GM12878 (cell line): ENCODE measurements at regions not wholly inside any gene's neighbourhood (a gene's known extent, or its start where the extent isn't known, plus 50 kb on each side); places are given as distances from the start of the nearest gene placed in this dataset.

Experiments
- ATAC-seq: fragments of 200-7000 bp; cut with Tn5 transposase; 3 replicates; pipeline ENCODE4 v1.9.1; 2020; ENCODE audit warnings: mild to moderate bottlenecking, moderate library complexity
- BruUV-seq: library from RNA; stranded (reverse); fragments of 400-500 nt; replicated peaks from 2 replicates; lab custom pipeline; 2021; lab: Mats Ljungman, UMichigan
- CTCF ChIA-PET: fragments of 300-600 bp; sonication (Branson Sonifier 250); formaldehyde crosslinking; extraction: SDS; loops from one replicate; lab custom pipeline; 2021; ENCODE audit warnings: inconsistent platforms; lab: Yijun Ruan, JAX
- POLR2A ChIA-PET: fragments of 350-600 bp; formaldehyde crosslinking; extraction: SDS; loops from one replicate; lab custom pipeline; 2021; ENCODE audit warnings: inconsistent platforms; lab: Charles Lee
- RAD21 ChIA-PET: fragments of 300-600 bp; sonication (Branson Sonifier 250); formaldehyde crosslinking; loops from one replicate; lab custom pipeline; 2023; ENCODE audit warnings: antibody characterized with exemption; ENCODE audit not compliant: unreplicated experiment; lab: Charles Lee
- SMC1A ChIA-PET: fragments of 300-600 bp; sonication (Branson Sonifier 250); formaldehyde crosslinking; loops from one replicate; lab custom pipeline; 2023; ENCODE audit not compliant: unreplicated experiment, uncharacterized antibody; lab: Charles Lee
- DNase-seq: peaks from one replicate; pipeline ENCODE4 v3.0.0-alpha.2; 2011; ENCODE audit warnings: low read depth, low spot score
- FAIRE-seq: peaks from 3 replicates; lab custom pipeline; 2011; peaks lifted over from hg19 to GRCh38; lab: Jason Lieb, UNC
- H2AFZ ChIP-seq: 2 replicates; pipeline ENCODE4 v1.6.0; 2011; ENCODE audit warnings: low read depth, low read length, control low read depth; ENCODE audit not compliant: control insufficient read depth
- H3K27ac ChIP-seq: 2 replicates; pipeline ENCODE4 v1.5.1; 2011; ENCODE audit warnings: control low read depth; ENCODE audit not compliant: control insufficient read depth, insufficient read depth
- H3K27me3 ChIP-seq, 2 experiments: replicated peaks in 1 of 2; 2 replicates each; pipeline versions ENCODE4 v1.6.0 to v1.6.1; 2011; ENCODE audit warnings: low read length in 1 of 2; ENCODE audit not compliant: control insufficient read depth in 2 of 2, insufficient read depth in 2 of 2
- H3K36me3 ChIP-seq, 2 experiments: 2 replicates each; pipeline ENCODE4 v1.5.1; 2011; ENCODE audit warnings: low read length in 1 of 2; ENCODE audit not compliant: control insufficient read depth in 2 of 2, insufficient read depth in 2 of 2
- H3K4me1 ChIP-seq: 2 replicates; pipeline ENCODE4 v1.6.1; 2011; ENCODE audit warnings: mild to moderate bottlenecking, low read length, moderate library complexity, mixed read lengths; ENCODE audit not compliant: control insufficient read depth, insufficient read depth
- H3K4me2 ChIP-seq: 2 replicates; pipeline ENCODE4 v1.6.0; 2011; ENCODE audit warnings: control low read depth; ENCODE audit not compliant: control insufficient read depth, insufficient read depth
- H3K4me3 ChIP-seq: fragments of 200-600 bp; sonication (generic); 2 replicates; pipeline ENCODE4 v1.5.1; 2016
- H3K79me2 ChIP-seq: 2 replicates; pipeline ENCODE4 v1.6.0; 2011; ENCODE audit warnings: low read length; ENCODE audit not compliant: control insufficient read depth, insufficient read depth
- H3K9ac ChIP-seq: 2 replicates; pipeline ENCODE4 v1.8.0; 2011; ENCODE audit warnings: low read length, control low read depth, mixed read lengths; ENCODE audit not compliant: control insufficient read depth, insufficient read depth
- H3K9me3 ChIP-seq: replicated peaks from 3 replicates; pipeline ENCODE4 v1.5.1; 2011; ENCODE audit warnings: mild to moderate bottlenecking, low read length; ENCODE audit not compliant: control insufficient read depth, insufficient read depth
- H4K20me1 ChIP-seq: 2 replicates; pipeline ENCODE4 v1.6.0; 2011; ENCODE audit not compliant: control insufficient read depth, insufficient read depth
- PML ChIP-seq: IDR thresholded peaks from 2 replicates; pipeline ENCODE4 v1.6.1; 2012; ENCODE audit warnings: low read length, inconsistent platforms
- POU2F2 ChIP-seq: IDR thresholded peaks from 3 replicates; pipeline ENCODE4 v1.6.1; 2011; ENCODE audit warnings: low read depth, mild to moderate bottlenecking, low read length, borderline replicate concordance
- TCF7 ChIP-seq: IDR thresholded peaks from 2 replicates; pipeline ENCODE4 v1.6.1; 2014; ENCODE audit warnings: antibody characterized with exemption, borderline replicate concordance
- ZBTB11 ChIP-seq: fragments of 450-650 bp; formaldehyde crosslinking; IDR thresholded peaks from 2 replicates; pipeline ENCODE4 v1.5.0; 2022; ENCODE audit warnings: mild to moderate bottlenecking, missing genetic modification characterization
- ZNF384 ChIP-seq: IDR thresholded peaks from 2 replicates; pipeline ENCODE4 v1.6.1; 2012; ENCODE audit warnings: low read depth, mild to moderate bottlenecking, low read length, improper control_type of control experiment, borderline replicate concordance
- ZNF592 ChIP-seq: fragments of 450-650 bp; IDR thresholded peaks from 2 replicates; pipeline ENCODE4 v1.6.1; 2017; ENCODE audit warnings: mild to moderate bottlenecking, moderate library complexity
- WGBS: methylation state at CpG from one replicate; pipeline ENCODE4 v1.1.6; 2016; ENCODE audit warnings: low lambda C conversion rate; ENCODE audit not compliant: insufficient replicate concordance, insufficient coverage; ENCODE audit errors: missing lambda C conversion rate; 5-methylcytosine and 5-hydroxymethylcytosine counted together
- in situ Hi-C: fragments of 300-500 bp; cut with MboI; formaldehyde crosslinking; loops from 9 replicates; pipeline ENCODE4 v1.14.3; 2018; ENCODE audit warnings: mixed read lengths
- intact Hi-C: fragments of 100-400 bp; cut with micrococcal nuclease; formaldehyde crosslinking; loops from one replicate; pipeline ENCODE4 v1.14.2; 2022; ENCODE audit not compliant: unreplicated experiment

GRCh38 chr2:45173513-45173912, 164.3 kb upstream of the SIX2 start:
- Histone ChIP-seq H3K27me3 (peaks cover 2 to 19% of the 10 kb centered on the region in 2 experiments), H3K9me3 (no peaks in the 10 kb centered on the region), H3K4me1 (no peaks in the 10 kb centered on the region), H3K79me2 (no peaks in the 10 kb centered on the region), H3K4me2 (no peak overlapping the region), H3K9ac (no peak overlapping the region), H3K36me3 (no peaks in the 10 kb centered on the region), H2AFZ (no peak overlapping the region), H3K4me3 (no peak overlapping the region), H4K20me1 (no peaks in the 10 kb centered on the region), H3K27ac (no peak overlapping the region)
- ATAC-seq (peak; percentile 67), DNase-seq (no peak)
- no TSS peak for BruUV-seq
- WGBS = 0% methylated on average over 2 of the region's 2 CpGs
- intact Hi-C loops = no loop called here
- in situ Hi-C loops = no loop called here
- ChIA-PET CTCF (no interaction called here), POLR2A (no interaction called here), RAD21 (no interaction called here)
- TF ChIP-seq ZNF384 = no peak
- no peak for TF ChIP-seq TCF7
- no peak for TF ChIP-seq POU2F2
- no peak for TF ChIP-seq ZNF592
- no peak for TF ChIP-seq ZBTB11
- TF ChIP-seq PML = no peak
- TF ChIP-seq, all 136 proteins: peak for 0
- SMC1A ChIA-PET = interaction anchor here (0.6 kb wide), 1 partner anchor 315 kb away, joined by 3 read pairs; no protein-coding TSS in a partner anchor
- no peak for FAIRE-seq
